K562 (cell line): ENCODE measurements at regions not wholly inside any gene's neighbourhood (a gene's known extent, or its start where the extent isn't known, plus 50 kb on each side); places are given as distances from the start of the nearest gene placed in this dataset.

ENCODE experiments used
- E2F4 ChIP-seq: sonication (generic); formaldehyde crosslinking; IDR thresholded peaks from 2 replicates; pipeline ENCODE4 v1.8.0; 2022; ENCODE audit warnings: mild to moderate bottlenecking, low read depth, missing genetic modification reagents
- MEIS2 ChIP-seq: fragments of 450-650 bp; IDR thresholded peaks from 2 replicates; pipeline ENCODE4 v1.6.1; 2014; ENCODE audit warnings: mild to moderate bottlenecking; ENCODE audit not compliant: partially characterized antibody
- POLR2G ChIP-seq: fragments of 200-400 bp; formaldehyde crosslinking; IDR thresholded peaks from 2 replicates; pipeline ENCODE4 v1.6.1; 2017; ENCODE audit warnings: low read depth, mild to moderate bottlenecking, antibody characterized with exemption, low read length, moderate library complexity
- RBM15 ChIP-seq: fragments of 200-400 bp; formaldehyde crosslinking; IDR thresholded peaks from 2 replicates; pipeline ENCODE4 v1.6.1; 2018; ENCODE audit warnings: mild to moderate bottlenecking, low read length, moderate library complexity; ENCODE audit not compliant: insufficient read depth
- TBP ChIP-seq: optimal IDR thresholded peaks from 2 replicates; pipeline ENCODE3; 2011; ENCODE audit warnings: low read depth, low read length, improper control_type of control experiment
- ZNF431 ChIP-seq: sonication (generic); formaldehyde crosslinking; IDR thresholded peaks from 2 replicates; pipeline ENCODE4 v1.8.0; 2022; ENCODE audit warnings: mild to moderate bottlenecking, missing genetic modification reagents
- ZNF778 ChIP-seq: fragments of 450-650 bp; formaldehyde crosslinking; IDR thresholded peaks from 2 replicates; pipeline ENCODE4 v1.4.0; 2020; ENCODE audit warnings: mild to moderate bottlenecking, moderate library complexity
- TF ChIP-seq, protein P1 (sequence below), 2 experiments: fragments of 150-350 bp in 1 of 2; IDR thresholded peaks; 2 replicates each; pipeline ENCODE4 v1.6.1; 2012 to 2016; ENCODE audit warnings: low read depth in 2 of 2, low read length in 2 of 2, mild to moderate bottlenecking in 1 of 2, moderate library complexity in 1 of 2
- TF ChIP-seq, protein P2 (sequence below): fragments of 450-650 bp; IDR thresholded peaks from 2 replicates; pipeline ENCODE4 v1.6.1; 2016
- TF ChIP-seq, protein P3 (sequence below): fragments of 450-650 bp; IDR thresholded peaks from 2 replicates; pipeline ENCODE4 v1.6.1; 2017; ENCODE audit warnings: mild to moderate bottlenecking, moderate library complexity
- TF ChIP-seq, protein P4 (sequence below): fragments of 250-450 bp; sonication (Bioruptor Pico); IDR thresholded peaks from 2 replicates; pipeline ENCODE4 v1.5.0; 2022; ENCODE audit warnings: mild to moderate bottlenecking

GRCh38 chr14:96953875-96954185, 156.6 kb downstream of the VRK1 start (continued):
- TF ChIP-seq, protein P1, sequence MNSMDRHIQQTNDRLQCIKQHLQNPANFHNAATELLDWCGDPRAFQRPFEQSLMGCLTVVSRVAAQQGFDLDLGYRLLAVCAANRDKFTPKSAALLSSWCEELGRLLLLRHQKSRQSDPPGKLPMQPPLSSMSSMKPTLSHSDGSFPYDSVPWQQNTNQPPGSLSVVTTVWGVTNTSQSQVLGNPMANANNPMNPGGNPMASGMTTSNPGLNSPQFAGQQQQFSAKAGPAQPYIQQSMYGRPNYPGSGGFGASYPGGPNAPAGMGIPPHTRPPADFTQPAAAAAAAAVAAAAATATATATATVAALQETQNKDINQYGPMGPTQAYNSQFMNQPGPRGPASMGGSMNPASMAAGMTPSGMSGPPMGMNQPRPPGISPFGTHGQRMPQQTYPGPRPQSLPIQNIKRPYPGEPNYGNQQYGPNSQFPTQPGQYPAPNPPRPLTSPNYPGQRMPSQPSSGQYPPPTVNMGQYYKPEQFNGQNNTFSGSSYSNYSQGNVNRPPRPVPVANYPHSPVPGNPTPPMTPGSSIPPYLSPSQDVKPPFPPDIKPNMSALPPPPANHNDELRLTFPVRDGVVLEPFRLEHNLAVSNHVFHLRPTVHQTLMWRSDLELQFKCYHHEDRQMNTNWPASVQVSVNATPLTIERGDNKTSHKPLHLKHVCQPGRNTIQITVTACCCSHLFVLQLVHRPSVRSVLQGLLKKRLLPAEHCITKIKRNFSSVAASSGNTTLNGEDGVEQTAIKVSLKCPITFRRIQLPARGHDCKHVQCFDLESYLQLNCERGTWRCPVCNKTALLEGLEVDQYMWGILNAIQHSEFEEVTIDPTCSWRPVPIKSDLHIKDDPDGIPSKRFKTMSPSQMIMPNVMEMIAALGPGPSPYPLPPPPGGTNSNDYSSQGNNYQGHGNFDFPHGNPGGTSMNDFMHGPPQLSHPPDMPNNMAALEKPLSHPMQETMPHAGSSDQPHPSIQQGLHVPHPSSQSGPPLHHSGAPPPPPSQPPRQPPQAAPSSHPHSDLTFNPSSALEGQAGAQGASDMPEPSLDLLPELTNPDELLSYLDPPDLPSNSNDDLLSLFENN (IDR thresholded peaks at IDR 0.05; ENCODE audit: low read depth in 2 of 2, low read length in 2 of 2): no peak
- TF ChIP-seq E2F4 (no peak), ZNF431 (CRISPR knock-in tag) (no peak), ZNF778 (CRISPR knock-in tag) (no peak), POLR2G (no peak), TBP (no peak), MEIS2 (no peak), RBM15 (no peak)
- TF ChIP-seq, protein P2, sequence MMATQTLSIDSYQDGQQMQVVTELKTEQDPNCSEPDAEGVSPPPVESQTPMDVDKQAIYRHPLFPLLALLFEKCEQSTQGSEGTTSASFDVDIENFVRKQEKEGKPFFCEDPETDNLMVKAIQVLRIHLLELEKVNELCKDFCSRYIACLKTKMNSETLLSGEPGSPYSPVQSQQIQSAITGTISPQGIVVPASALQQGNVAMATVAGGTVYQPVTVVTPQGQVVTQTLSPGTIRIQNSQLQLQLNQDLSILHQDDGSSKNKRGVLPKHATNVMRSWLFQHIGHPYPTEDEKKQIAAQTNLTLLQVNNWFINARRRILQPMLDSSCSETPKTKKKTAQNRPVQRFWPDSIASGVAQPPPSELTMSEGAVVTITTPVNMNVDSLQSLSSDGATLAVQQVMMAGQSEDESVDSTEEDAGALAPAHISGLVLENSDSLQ: no peak
- TF ChIP-seq, protein P3, sequence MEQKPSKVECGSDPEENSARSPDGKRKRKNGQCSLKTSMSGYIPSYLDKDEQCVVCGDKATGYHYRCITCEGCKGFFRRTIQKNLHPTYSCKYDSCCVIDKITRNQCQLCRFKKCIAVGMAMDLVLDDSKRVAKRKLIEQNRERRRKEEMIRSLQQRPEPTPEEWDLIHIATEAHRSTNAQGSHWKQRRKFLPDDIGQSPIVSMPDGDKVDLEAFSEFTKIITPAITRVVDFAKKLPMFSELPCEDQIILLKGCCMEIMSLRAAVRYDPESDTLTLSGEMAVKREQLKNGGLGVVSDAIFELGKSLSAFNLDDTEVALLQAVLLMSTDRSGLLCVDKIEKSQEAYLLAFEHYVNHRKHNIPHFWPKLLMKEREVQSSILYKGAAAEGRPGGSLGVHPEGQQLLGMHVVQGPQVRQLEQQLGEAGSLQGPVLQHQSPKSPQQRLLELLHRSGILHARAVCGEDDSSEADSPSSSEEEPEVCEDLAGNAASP: no peak
- TF ChIP-seq, protein P4, sequence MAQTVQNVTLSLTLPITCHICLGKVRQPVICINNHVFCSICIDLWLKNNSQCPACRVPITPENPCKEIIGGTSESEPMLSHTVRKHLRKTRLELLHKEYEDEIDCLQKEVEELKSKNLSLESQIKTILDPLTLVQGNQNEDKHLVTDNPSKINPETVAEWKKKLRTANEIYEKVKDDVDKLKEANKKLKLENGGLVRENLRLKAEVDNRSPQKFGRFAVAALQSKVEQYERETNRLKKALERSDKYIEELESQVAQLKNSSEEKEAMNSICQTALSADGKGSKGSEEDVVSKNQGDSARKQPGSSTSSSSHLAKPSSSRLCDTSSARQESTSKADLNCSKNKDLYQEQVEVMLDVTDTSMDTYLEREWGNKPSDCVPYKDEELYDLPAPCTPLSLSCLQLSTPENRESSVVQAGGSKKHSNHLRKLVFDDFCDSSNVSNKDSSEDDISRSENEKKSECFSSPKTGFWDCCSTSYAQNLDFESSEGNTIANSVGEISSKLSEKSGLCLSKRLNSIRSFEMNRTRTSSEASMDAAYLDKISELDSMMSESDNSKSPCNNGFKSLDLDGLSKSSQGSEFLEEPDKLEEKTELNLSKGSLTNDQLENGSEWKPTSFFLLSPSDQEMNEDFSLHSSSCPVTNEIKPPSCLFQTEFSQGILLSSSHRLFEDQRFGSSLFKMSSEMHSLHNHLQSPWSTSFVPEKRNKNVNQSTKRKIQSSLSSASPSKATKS: no peak
